ENCODE measurements at regions not wholly inside any gene's neighbourhood (a gene's known extent, or its start where the extent isn't known, plus 50 kb on each side); places are given as distances from the start of the nearest gene placed in this dataset.

GRCh38 chr11:96753997-96754396, 364.2 kb downstream of the JRKL start:
- Histone ChIP-seq H3K9me3 (ENCODE audit: control insufficient read depth in 4 of 4, low read length in 3 of 4) (no peaks in the 10 kb centered on the region), H3K36me3 (ENCODE audit: control insufficient read depth in 4 of 4, insufficient read depth in 3 of 4, low read depth in 1 of 4, low read length in 3 of 4) (no peaks in the 10 kb centered on the region), H3K4me1 (ENCODE audit: control insufficient read depth in 4 of 4, insufficient read depth in 4 of 4, low read length in 3 of 4) (no peaks in the 10 kb centered on the region), H3K27ac (ENCODE audit: low read depth in 1 of 2, low read length in 2 of 2) (no peak overlapping the region), H3K4me3 (ENCODE audit: low read depth in 1 of 3, low read length in 3 of 3) (no peak overlapping the region), H3K27me3 (ENCODE audit: control insufficient read depth in 4 of 4, insufficient read depth in 4 of 4, low read length in 3 of 4) (no peaks in the 10 kb centered on the region), H3K9ac (ENCODE audit: low read depth in 1 of 2, low read length in 2 of 2) (no peak overlapping the region)
- 54% methylated on average over 2 of the region's 2 CpGs for WGBS
- TF ChIP-seq, protein P1, sequence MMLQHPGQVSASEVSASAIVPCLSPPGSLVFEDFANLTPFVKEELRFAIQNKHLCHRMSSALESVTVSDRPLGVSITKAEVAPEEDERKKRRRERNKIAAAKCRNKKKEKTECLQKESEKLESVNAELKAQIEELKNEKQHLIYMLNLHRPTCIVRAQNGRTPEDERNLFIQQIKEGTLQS (IDR thresholded peaks at IDR 0.05) = no peak
- no peak for TF ChIP-seq MAX (IDR thresholded peaks at IDR 0.05)
- TF ChIP-seq, protein P2, sequence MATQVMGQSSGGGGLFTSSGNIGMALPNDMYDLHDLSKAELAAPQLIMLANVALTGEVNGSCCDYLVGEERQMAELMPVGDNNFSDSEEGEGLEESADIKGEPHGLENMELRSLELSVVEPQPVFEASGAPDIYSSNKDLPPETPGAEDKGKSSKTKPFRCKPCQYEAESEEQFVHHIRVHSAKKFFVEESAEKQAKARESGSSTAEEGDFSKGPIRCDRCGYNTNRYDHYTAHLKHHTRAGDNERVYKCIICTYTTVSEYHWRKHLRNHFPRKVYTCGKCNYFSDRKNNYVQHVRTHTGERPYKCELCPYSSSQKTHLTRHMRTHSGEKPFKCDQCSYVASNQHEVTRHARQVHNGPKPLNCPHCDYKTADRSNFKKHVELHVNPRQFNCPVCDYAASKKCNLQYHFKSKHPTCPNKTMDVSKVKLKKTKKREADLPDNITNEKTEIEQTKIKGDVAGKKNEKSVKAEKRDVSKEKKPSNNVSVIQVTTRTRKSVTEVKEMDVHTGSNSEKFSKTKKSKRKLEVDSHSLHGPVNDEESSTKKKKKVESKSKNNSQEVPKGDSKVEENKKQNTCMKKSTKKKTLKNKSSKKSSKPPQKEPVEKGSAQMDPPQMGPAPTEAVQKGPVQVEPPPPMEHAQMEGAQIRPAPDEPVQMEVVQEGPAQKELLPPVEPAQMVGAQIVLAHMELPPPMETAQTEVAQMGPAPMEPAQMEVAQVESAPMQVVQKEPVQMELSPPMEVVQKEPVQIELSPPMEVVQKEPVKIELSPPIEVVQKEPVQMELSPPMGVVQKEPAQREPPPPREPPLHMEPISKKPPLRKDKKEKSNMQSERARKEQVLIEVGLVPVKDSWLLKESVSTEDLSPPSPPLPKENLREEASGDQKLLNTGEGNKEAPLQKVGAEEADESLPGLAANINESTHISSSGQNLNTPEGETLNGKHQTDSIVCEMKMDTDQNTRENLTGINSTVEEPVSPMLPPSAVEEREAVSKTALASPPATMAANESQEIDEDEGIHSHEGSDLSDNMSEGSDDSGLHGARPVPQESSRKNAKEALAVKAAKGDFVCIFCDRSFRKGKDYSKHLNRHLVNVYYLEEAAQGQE (IDR thresholded peaks at IDR 0.05) = no peak
- no peak for TF ChIP-seq HNF4A (conservative IDR thresholded peaks at IDR 0.05)
- TF ChIP-seq YY1 (IDR thresholded peaks at IDR 0.05) = no peak
- no peak for TF ChIP-seq JUND (IDR thresholded peaks at IDR 0.05)
- TF ChIP-seq NR2F2 (IDR thresholded peaks at IDR 0.05) = no peak
- no peak for TF ChIP-seq FOXA2 (IDR thresholded peaks at IDR 0.05)
- TF ChIP-seq HNF4G (IDR thresholded peaks at IDR 0.05) = no peak
- no peak for DNase-seq (ENCODE audit: low spot score)

- no peak overlapping the region for H3K9ac ChIP-seq (ENCODE audit: low read depth in 1 of 2, low read length in 2 of 2)
- H3K4me3 ChIP-seq (ENCODE audit: low read depth in 1 of 3, low read length in 3 of 3) = no peak overlapping the region
- TF ChIP-seq ZBTB33 (IDR thresholded peaks at IDR 0.05) (no peak), GABPA (IDR thresholded peaks at IDR 0.05 in 1 of 2, conservative IDR thresholded peaks at IDR 0.05 in 1 of 2) (no peak), YY1 (IDR thresholded peaks at IDR 0.05) (no peak), FOXA2 (IDR thresholded peaks at IDR 0.05) (no peak), NR2F2 (IDR thresholded peaks at IDR 0.05) (no peak), HNF4A (conservative IDR thresholded peaks at IDR 0.05) (no peak), HNF4G (IDR thresholded peaks at IDR 0.05) (no peak), MAX (IDR thresholded peaks at IDR 0.05) (no peak), CTCF (IDR thresholded peaks at IDR 0.05; ENCODE audit: low read depth, low read length, missing input control) (no peak), JUND (IDR thresholded peaks at IDR 0.05) (no peak), TAF1 (conservative IDR thresholded peaks at IDR 0.05) (no peak), RAD21 (IDR thresholded peaks at IDR 0.05) (no peak), FOXA1 (IDR thresholded peaks at IDR 0.05) (no peak)
- TF ChIP-seq, protein P1 (IDR thresholded peaks at IDR 0.05) = no peak
- TF ChIP-seq, protein P2 (IDR thresholded peaks at IDR 0.05) = no peak
- H3K27me3 ChIP-seq (ENCODE audit: control insufficient read depth in 4 of 4, insufficient read depth in 4 of 4, low read length in 3 of 4) = no peaks in the 10 kb centered on the region
- no peak for DNase-seq (ENCODE audit: low spot score)
- H3K4me1 ChIP-seq (ENCODE audit: control insufficient read depth in 4 of 4, insufficient read depth in 4 of 4, low read length in 3 of 4) = no peaks in the 10 kb centered on the region
- WGBS = 76% methylated on average over 2 of the region's 2 CpGs
- H3K36me3 ChIP-seq (ENCODE audit: control insufficient read depth in 4 of 4, insufficient read depth in 3 of 4, low read depth in 1 of 4, low read length in 3 of 4) = no peaks in the 10 kb centered on the region
- no peaks in the 10 kb centered on the region for H3K9me3 ChIP-seq (ENCODE audit: control insufficient read depth in 4 of 4, low read length in 3 of 4)
- no peak overlapping the region for H3K27ac ChIP-seq (ENCODE audit: low read depth in 1 of 2, low read length in 2 of 2)
Measured at GRCh38 chr11:96755209-96755608, 365.4 kb downstream of the JRKL start.
